Ovary (tissue), 7 donors: ENCODE measurements at regions not wholly inside any gene's neighbourhood (a gene's known extent, or its start where the extent isn't known, plus 50 kb on each side); places are given as distances from the start of the nearest gene placed in this dataset.

ENCODE experiments used
- DNase-seq, 5 donors: peaks; one replicate each; pipeline ENCODE4 v3.0.0-alpha.2; 2019 to 2020
- H3K27ac ChIP-seq, 2 donors: fragments of 200-600 bp; one replicate each; pipeline versions ENCODE4 v1.5.1 to v1.8.0; 2019 to 2022
- H3K27me3 ChIP-seq: fragments of 200-600 bp; one replicate; pipeline ENCODE4 v1.8.0; 2022
- H3K36me3 ChIP-seq: fragments of 200-600 bp; sonication (generic); one replicate; pipeline ENCODE4 v1.5.1; 2019
- H3K4me1 ChIP-seq: one replicate; pipeline ENCODE4 v1.8.1; 2013; ENCODE audit warnings: mild to moderate bottlenecking, moderate library complexity; ENCODE audit not compliant: insufficient read depth
- H3K4me3 ChIP-seq: fragments of 200-600 bp; sonication (generic); one replicate; pipeline ENCODE4 v1.5.1; 2017
- H3K9me3 ChIP-seq, 2 donors: fragments of 200-600 bp in 1 of 2; sonication (generic) in 1 of 2; one replicate each; pipeline versions ENCODE4 v1.5.1 to v1.8.1; 2013 to 2019; ENCODE audit warnings: mild to moderate bottlenecking in 1 of 2, moderate library complexity in 1 of 2
- EP300 ChIP-seq: sonication (generic); formaldehyde crosslinking; IDR thresholded peaks from one replicate; pipeline ENCODE4 v1.6.1; 2017; ENCODE audit warnings: antibody characterized with exemption
- POLR2A ChIP-seq: fragments of 450-650 bp; IDR thresholded peaks from one replicate; pipeline ENCODE4 v1.6.1; 2017; ENCODE audit warnings: antibody characterized with exemption, mild to moderate bottlenecking, moderate library complexity
- WGBS, 3 donors: extraction: QIAGEN DNeasy Blood & Tissue Kit in 1 of 3; methylation state at CpG; one replicate each; pipeline versions ENCODE4 v1.1.5 to v1.1.7; 2013 to 2017; 5-methylcytosine and 5-hydroxymethylcytosine counted together
- intact Hi-C, 4 donors: fragments of 100-400 bp; cut with DNase I; formaldehyde crosslinking; loops; one replicate each; pipeline versions ENCODE4 v1.11.0 to v1.15.1; 2022 to 2023
- TF ChIP-seq, protein P1 (sequence below), 3 donors: fragments of 450-650 bp in 2 of 3; fragments of 200-600 bp in 1 of 3; IDR thresholded peaks; one replicate each; pipeline versions ENCODE4 v1.5.1 to v1.8.0; 2016 to 2022; ENCODE audit warnings: antibody characterized with exemption in 3 of 3, mild to moderate bottlenecking in 1 of 3
- donor health status: DM: no; HTN: no; CAD: no; lungs with moderate emphysema.
- donor health status: DM: no; HTN: no; CAD: no.
- donor health status: Bipolar disorder and iron deficiency.
- donor health status: DM: no; HTN: no; CAD: no.
- donor health status: DM: yes; HTN: yes; CAD: no.

DNA sequence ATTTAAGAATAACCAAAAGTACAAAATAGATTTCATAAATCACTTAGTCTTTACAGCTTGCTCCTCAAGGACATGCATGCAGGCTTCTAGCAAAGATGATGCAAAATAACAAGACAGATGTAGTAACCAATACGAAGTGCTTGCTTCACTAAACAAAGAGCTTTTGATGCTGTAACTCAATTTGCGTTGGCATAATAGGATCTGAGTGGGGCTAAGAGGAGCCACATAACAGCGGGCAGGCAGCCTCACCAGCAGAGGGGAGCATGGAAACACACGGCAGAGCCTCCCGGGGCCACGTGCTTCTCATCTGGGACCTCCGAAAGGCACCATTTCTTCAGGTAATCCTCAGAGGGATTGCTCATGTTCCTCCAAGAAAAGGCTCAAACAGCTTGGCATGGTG lies 139.7 kb downstream of the C5orf15 start:
- H3K27ac ChIP-seq, result no peak overlapping the region
- peaks cover 3% of the 10 kb centered on the region for H3K4me1 ChIP-seq
- H3K36me3 ChIP-seq, result no peaks in the 10 kb centered on the region
- no peak for DNase-seq
- intact Hi-C loops, result no loop called here
- 64 to 67% (median 66%) methylated on average over 7 of the region's 7 CpGs for whole genome bisulfite sequencing, 3 donors
- no peaks in the 10 kb centered on the region for H3K27me3 ChIP-seq
- no peak overlapping the region for H3K4me3 ChIP-seq
- H3K9me3 ChIP-seq, result no peaks in the 10 kb centered on the region
- TF ChIP-seq, protein P1, sequence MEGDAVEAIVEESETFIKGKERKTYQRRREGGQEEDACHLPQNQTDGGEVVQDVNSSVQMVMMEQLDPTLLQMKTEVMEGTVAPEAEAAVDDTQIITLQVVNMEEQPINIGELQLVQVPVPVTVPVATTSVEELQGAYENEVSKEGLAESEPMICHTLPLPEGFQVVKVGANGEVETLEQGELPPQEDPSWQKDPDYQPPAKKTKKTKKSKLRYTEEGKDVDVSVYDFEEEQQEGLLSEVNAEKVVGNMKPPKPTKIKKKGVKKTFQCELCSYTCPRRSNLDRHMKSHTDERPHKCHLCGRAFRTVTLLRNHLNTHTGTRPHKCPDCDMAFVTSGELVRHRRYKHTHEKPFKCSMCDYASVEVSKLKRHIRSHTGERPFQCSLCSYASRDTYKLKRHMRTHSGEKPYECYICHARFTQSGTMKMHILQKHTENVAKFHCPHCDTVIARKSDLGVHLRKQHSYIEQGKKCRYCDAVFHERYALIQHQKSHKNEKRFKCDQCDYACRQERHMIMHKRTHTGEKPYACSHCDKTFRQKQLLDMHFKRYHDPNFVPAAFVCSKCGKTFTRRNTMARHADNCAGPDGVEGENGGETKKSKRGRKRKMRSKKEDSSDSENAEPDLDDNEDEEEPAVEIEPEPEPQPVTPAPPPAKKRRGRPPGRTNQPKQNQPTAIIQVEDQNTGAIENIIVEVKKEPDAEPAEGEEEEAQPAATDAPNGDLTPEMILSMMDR (IDR thresholded peaks at IDR 0.05), result no peak
- no peak for TF ChIP-seq EP300
- no peak for TF ChIP-seq POLR2A

DNA sequence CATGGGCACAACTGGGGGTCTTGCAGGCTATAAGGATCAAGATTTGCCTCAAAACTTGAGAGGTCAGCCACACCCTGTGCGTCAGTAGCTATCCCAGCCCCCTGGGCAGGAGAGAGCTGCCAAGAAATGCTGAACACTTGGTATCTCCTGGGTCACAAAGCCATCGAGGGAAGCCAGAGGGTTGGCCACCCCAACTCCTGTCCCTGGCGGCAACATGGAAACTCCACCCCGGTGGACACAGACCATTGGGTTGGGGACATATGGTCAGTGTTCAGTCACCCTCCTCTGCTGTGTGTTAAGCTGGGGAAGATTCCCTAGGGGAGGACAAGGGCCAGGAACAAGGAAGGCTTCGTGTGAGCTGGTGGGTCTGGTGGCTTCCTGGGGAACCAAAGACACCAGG lies 140.6 kb downstream of the C5orf15 start:
- 82 to 89% (median 84%) methylated on average over 5 of the region's 5 CpGs for WGBS, 3 donors
- H3K27ac ChIP-seq, result no peak overlapping the region
- TF ChIP-seq POLR2A, result no peak
- TF ChIP-seq, protein P1 (IDR thresholded peaks at IDR 0.05), result no peak
- TF ChIP-seq EP300, result no peak
- intact Hi-C loops, result no loop called here
- DNase-seq, result no peak
- H3K4me1 ChIP-seq, result peaks cover 3% of the 10 kb centered on the region
- no peaks in the 10 kb centered on the region for H3K36me3 ChIP-seq
- H3K9me3 ChIP-seq, result no peaks in the 10 kb centered on the region
- H3K4me3 ChIP-seq, result no peak overlapping the region
- no peaks in the 10 kb centered on the region for H3K27me3 ChIP-seq

DNA sequence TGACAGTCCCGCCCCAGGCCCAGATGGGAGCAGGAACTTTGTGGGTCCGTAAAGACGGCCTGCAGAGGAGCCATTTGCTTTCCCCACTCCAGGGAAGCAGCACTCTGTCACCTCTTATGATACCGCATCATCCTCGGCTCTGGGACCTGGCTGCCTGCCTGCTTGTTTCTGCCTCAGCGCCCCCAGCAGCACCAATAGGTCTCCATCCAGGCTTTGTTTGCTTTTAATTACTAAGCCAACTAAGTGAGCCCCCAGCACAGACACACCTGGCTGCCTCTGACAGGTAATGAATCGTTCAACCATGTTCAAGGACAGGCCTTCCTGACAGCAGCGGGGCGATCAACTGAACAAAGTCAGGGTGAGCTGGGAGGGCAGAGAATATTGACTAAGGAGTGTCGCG lies 141.4 kb downstream of the C5orf15 start:
- TF ChIP-seq, protein P1 (IDR thresholded peaks at IDR 0.05), result no peak
- TF ChIP-seq POLR2A (no peak), EP300 (no peak)
- intact Hi-C loops, result no loop called here
- WGBS, 3 donors, result 64 to 76% (median 69%) methylated on average over 11 of the region's 11 CpGs
- no peak overlapping the region for H3K27ac ChIP-seq
- H3K27me3 ChIP-seq, result no peaks in the 10 kb centered on the region
- H3K4me1 ChIP-seq, result peaks cover 3% of the 10 kb centered on the region
- no peaks in the 10 kb centered on the region for H3K36me3 ChIP-seq
- no peak for DNase-seq
- no peaks in the 10 kb centered on the region for H3K9me3 ChIP-seq
- H3K4me3 ChIP-seq, result no peak overlapping the region

DNA sequence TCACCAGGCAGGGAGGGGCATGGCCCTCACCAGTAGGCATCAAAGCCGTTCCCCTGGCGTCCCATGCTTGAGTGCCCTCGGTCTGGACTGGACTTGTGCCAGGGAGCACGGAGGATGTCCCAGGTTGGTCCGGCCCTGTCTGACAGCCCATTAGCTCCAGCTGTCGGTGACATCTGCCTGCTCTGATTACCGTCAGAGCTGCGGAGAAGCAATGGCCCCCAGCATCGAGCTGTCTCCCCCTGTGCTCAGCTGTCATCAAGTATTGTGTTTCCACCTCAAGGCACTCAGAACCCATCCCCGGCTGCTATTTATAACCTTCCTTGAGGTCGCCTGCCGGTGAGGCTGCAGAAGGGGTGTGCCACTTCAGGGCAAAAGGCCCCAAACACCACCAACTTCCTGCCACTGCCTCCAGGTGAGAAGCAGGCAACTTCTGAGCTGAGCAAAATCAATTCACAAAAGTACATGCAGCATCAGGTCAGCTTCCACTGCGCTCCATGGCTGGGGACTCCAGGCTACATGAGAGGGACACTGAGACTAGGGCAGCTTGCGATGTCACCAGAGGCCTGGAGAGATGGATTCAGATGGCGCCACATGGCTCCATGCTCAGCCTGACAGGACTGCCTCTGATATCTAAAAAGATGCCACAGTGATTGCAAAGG lies 142.7 kb downstream of the C5orf15 start:
- H3K27me3 ChIP-seq, result no peaks in the 10 kb centered on the region
- intact Hi-C loops, result no loop called here
- 60 to 69% (median 66%) methylated on average over 15 of the region's 15 CpGs for WGBS, 3 donors

More for the DNA sequence above, 142.7 kb downstream of the C5orf15 start:
- no peak for DNase-seq
- H3K9me3 ChIP-seq, result no peaks in the 10 kb centered on the region
- no peaks in the 10 kb centered on the region for H3K4me1 ChIP-seq
- H3K27ac ChIP-seq, result no peak overlapping the region
- no peaks in the 10 kb centered on the region for H3K36me3 ChIP-seq
- H3K4me3 ChIP-seq, result no peak overlapping the region
- TF ChIP-seq, protein P1 (IDR thresholded peaks at IDR 0.05), result no peak
- TF ChIP-seq EP300 (no peak), POLR2A (no peak)
